OCI-LY3 (cell line): ENCODE measurements at regions not wholly inside any gene's neighbourhood (a gene's known extent, or its start where the extent isn't known, plus 50 kb on each side); places are given as distances from the start of the nearest gene placed in this dataset.

Experiments
- CTCF ChIP-seq: fragments of 200-600, 300-600 bp; sonication (generic); IDR thresholded peaks from 2 replicates; pipeline ENCODE4 v1.5.1; 2014; ENCODE audit warnings: antibody characterized with exemption, low read length, low read depth
- EZH2phosphoT487 ChIP-seq: fragments of 200-600 bp; shearing (Covaris generic); IDR thresholded peaks from 2 replicates; pipeline ENCODE4 v1.6.1; 2018; ENCODE audit warnings: antibody characterized with exemption, mixed run types, low read depth

GRCh38 chr5:74226716-74227485 lies 413.6 kb downstream of the ENC1 start:
- TF ChIP-seq CTCF (no peak), EZH2phosphoT487 (no peak)
